Right lobe of liver (tissue), 6 donors: ENCODE measurements at regions not wholly inside any gene's neighbourhood (a gene's known extent, or its start where the extent isn't known, plus 50 kb on each side); places are given as distances from the start of the nearest gene placed in this dataset.

Experiments used
- ATAC-seq, 4 donors: fragments of 200-7000 bp; cut with Tn5 transposase; one replicate each; pipeline ENCODE4 v1.9.1; 2020; ENCODE audit warnings: mild to moderate bottlenecking in 4 of 4, moderate library complexity in 4 of 4
- DNase-seq, 3 donors: peaks; one replicate each; pipeline ENCODE4 v3.0.0-alpha.2; 2020
- H3K27ac ChIP-seq, 3 donors: fragments of 200-600 bp; one replicate each; pipeline ENCODE4 v1.8.0; 2022
- H3K27me3 ChIP-seq, 2 donors: fragments of 200-600 bp; one replicate each; pipeline ENCODE4 v1.8.0; 2022
- H3K36me3 ChIP-seq, 4 donors: fragments of 200-600 bp; sonication (generic) in 1 of 4; one replicate each; pipeline versions ENCODE4 v1.5.1 to v1.8.0; 2017 to 2022; ENCODE audit warnings: control low read depth in 1 of 4
- H3K4me1 ChIP-seq, 4 donors: fragments of 200-600 bp; sonication (generic) in 1 of 4; one replicate each; pipeline versions ENCODE4 v1.5.1 to v1.8.0; 2017 to 2022; ENCODE audit warnings: control low read depth in 1 of 4
- H3K4me3 ChIP-seq, 3 donors: fragments of 200-600 bp; one replicate each; pipeline ENCODE4 v1.8.0; 2022
- H3K9me3 ChIP-seq, 4 donors: fragments of 200-600 bp; sonication (generic) in 1 of 4; one replicate each; pipeline versions ENCODE4 v1.5.1 to v1.8.0; 2017 to 2022; ENCODE audit warnings: control low read depth in 1 of 4
- CTCF ChIP-seq, 4 donors: fragments of 200-600 bp in 3 of 4; fragments of 450-650 bp in 1 of 4; IDR thresholded peaks; one replicate each; pipeline versions ENCODE4 v1.5.1 to v1.8.0; 2016 to 2022; ENCODE audit warnings: antibody characterized with exemption in 4 of 4, mild to moderate bottlenecking in 2 of 4
- POLR2A ChIP-seq: fragments of 450-650 bp; IDR thresholded peaks from one replicate; pipeline ENCODE4 v1.6.1; 2017; ENCODE audit warnings: antibody characterized with exemption, mild to moderate bottlenecking
- WGBS: methylation state at CpG from one replicate; pipeline ENCODE4 v1.1.6; 2018; ENCODE audit warnings: low coverage, low lambda C conversion rate; ENCODE audit not compliant: insufficient coverage; ENCODE audit errors: missing lambda C conversion rate; 5-methylcytosine and 5-hydroxymethylcytosine counted together
- intact Hi-C, 2 donors: fragments of 100-400 bp; cut with DNase I; formaldehyde crosslinking; loops; one replicate each; pipeline versions ENCODE4 v1.11.2 to v1.14.1; 2022
- donor health status: DM: no; HTN: yes; CAD: no.
- donor health status: DM: no; HTN: no; CAD: no.
- donor health status: DM: no; HTN: no; CAD: no.
- donor health status: DM: no; HTN: yes; CAD: no.
- donor health status: DM: no; HTN: yes; CAD: no.

GRCh38 chr6:130575557-130575956 is 209.7 kb downstream of the TMEM200A start:
- intact Hi-C loops = no loop called here
- DNase-seq (no peak), ATAC-seq (no peak)
- Histone ChIP-seq H3K4me3 (no peak overlapping the region), H3K36me3 (no peaks in the 10 kb centered on the region), H3K4me1 (peaks cover 0 to 23% (median 6%) of the 10 kb centered on the region in 4 donors), H3K27ac (no peak overlapping the region), H3K27me3 (no peaks in the 10 kb centered on the region), H3K9me3 (no peaks in the 10 kb centered on the region)
- TF ChIP-seq POLR2A (no peak), CTCF (IDR thresholded peaks at IDR 0.05) (no peak)
- WGBS = 83% methylated on average over 3 of the region's 3 CpGs

GRCh38 chr6:130575971-130576370 is 210.2 kb downstream of the TMEM200A start:
- intact Hi-C loops = no loop called here
- H3K4me1 ChIP-seq = peaks cover 0 to 23% (median 6%) of the 10 kb centered on the region in 4 donors
- WGBS = 24% methylated on average over 2 of the region's 2 CpGs
- no peaks in the 10 kb centered on the region for H3K36me3 ChIP-seq
- no peaks in the 10 kb centered on the region for H3K27me3 ChIP-seq
- H3K4me3 ChIP-seq = no peak overlapping the region
- no peak overlapping the region for H3K27ac ChIP-seq
- ATAC-seq (peak; percentile 64 to 82 (median 75)), DNase-seq (no peak)
- TF ChIP-seq CTCF (IDR thresholded peaks at IDR 0.05) (no peak), POLR2A (no peak)
- no peaks in the 10 kb centered on the region for H3K9me3 ChIP-seq

DNA sequence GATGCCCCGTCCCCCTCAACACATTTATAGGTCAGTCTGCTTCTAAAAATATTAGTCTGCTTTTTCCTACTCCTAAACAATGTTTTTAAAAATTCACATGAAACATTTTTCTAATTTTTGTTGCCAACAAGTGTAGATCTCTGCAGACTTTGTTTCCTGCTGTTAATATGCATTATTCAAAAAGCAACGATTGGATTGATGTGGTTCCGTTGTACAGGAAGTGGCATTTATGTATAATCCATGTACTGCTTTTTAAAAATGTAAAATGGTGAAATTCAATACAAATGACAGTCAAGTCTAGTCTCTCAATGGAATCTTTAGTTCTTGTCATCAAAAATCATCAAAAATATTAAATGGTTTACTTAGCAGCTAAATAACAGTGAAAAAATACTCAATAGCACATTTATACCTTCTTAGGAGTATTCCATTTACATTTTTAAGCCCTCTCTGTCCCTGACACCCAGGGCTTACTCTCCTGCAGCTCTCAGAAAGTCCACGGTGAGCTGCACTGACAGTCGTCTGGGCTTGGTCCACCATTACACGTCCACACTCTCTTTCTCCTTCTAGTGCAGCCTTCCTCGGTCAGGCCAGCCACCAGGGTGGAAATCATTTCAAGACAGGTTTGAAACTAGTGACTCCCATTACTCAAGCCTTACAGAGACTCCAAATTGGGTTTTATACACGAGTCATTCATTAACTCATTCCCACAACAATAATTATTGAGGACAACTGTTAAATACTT is 211.5 kb downstream of the TMEM200A start:
- WGBS = 69% methylated on average over 7 of the region's 8 CpGs
- Histone ChIP-seq H3K4me1 (peaks cover 0 to 23% (median 6%) of the 10 kb centered on the region in 4 donors), H3K9me3 (no peaks in the 10 kb centered on the region), H3K27me3 (no peaks in the 10 kb centered on the region), H3K4me3 (no peak overlapping the region), H3K36me3 (no peaks in the 10 kb centered on the region), H3K27ac (no peak overlapping the region)
- ATAC-seq = no peak
- intact Hi-C loops = no loop called here
- TF ChIP-seq POLR2A (no peak), CTCF (IDR thresholded peaks at IDR 0.05) (no peak)
- no peak for DNase-seq

GRCh38 chr6:130578713-130579112 is 212.9 kb downstream of the TMEM200A start:
- Histone ChIP-seq H3K4me1 (peaks cover 0 to 23% (median 6%) of the 10 kb centered on the region in 4 donors), H3K27ac (no peak overlapping the region), H3K36me3 (no peaks in the 10 kb centered on the region), H3K27me3 (no peaks in the 10 kb centered on the region), H3K4me3 (no peak overlapping the region), H3K9me3 (no peaks in the 10 kb centered on the region)
- 22% methylated on average over 3 of the region's 3 CpGs for WGBS
- ATAC-seq = peak; percentile 79 to 92 (median 89)
- intact Hi-C loops = no loop called here
- TF ChIP-seq CTCF (IDR thresholded peaks at IDR 0.05) (no peak), POLR2A (no peak)
- DNase-seq = no peak
